ENCODE measurements at regions not wholly inside any gene's neighbourhood (a gene's known extent, or its start where the extent isn't known, plus 50 kb on each side); places are given as distances from the start of the nearest gene placed in this dataset.

DNA sequence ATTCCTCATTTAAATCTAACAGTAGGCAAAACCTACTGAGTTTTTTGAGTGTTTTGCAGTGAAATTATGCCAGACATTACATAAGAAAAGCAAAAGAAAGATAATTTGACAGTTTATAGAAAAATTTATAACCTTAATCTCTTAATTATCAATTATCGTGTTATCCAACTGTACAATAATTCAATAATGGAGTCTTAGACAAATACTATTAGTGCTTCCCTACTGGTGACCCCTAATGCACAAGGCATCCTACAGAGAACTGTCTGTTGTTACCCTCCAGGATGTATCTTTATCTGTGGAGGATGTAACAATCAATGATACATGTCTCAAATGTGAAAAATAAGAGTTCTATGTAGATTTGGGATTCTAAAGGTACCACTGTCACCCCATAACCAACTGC, 1687.6 kb downstream of the GRIK2 start:
- H2AFZ ChIP-seq (ENCODE audit: low read length), result no peak overlapping the region
- no peaks in the 10 kb centered on the region for H3K79me2 ChIP-seq (ENCODE audit: insufficient read depth, low read length)
- no peaks in the 10 kb centered on the region for H3K9me2 ChIP-seq (ENCODE audit: low read depth, low read length)
- H4K20me1 ChIP-seq (ENCODE audit: insufficient read depth, low read length), result no peaks in the 10 kb centered on the region
- H3K9ac ChIP-seq (ENCODE audit: low read length), result no peak overlapping the region
- no peaks in the 10 kb centered on the region for H3K27me3 ChIP-seq (ENCODE audit: insufficient read depth, low read length)
- H3K4me2 ChIP-seq (ENCODE audit: low read length), result no peak overlapping the region
- H3K4me1 ChIP-seq (ENCODE audit: insufficient read depth, low read length, severe bottlenecking), result peaks cover 37% of the 10 kb centered on the region
- no peak overlapping the region for H3K4me3 ChIP-seq (ENCODE audit: low read depth, low read length, poor library complexity, severe bottlenecking)
- H3K9me3 ChIP-seq (ENCODE audit: low read length), result no peaks in the 10 kb centered on the region
- H3K27ac ChIP-seq (ENCODE audit: low read depth, low read length, poor library complexity, severe bottlenecking), result peak overlapping the region; percentile 82
- no peaks in the 10 kb centered on the region for H3K36me3 ChIP-seq (ENCODE audit: insufficient read depth, low read length)
- H3F3A ChIP-seq (ENCODE audit: insufficient read depth, low read length), result no peaks in the 10 kb centered on the region
- TF ChIP-seq, protein P1, sequence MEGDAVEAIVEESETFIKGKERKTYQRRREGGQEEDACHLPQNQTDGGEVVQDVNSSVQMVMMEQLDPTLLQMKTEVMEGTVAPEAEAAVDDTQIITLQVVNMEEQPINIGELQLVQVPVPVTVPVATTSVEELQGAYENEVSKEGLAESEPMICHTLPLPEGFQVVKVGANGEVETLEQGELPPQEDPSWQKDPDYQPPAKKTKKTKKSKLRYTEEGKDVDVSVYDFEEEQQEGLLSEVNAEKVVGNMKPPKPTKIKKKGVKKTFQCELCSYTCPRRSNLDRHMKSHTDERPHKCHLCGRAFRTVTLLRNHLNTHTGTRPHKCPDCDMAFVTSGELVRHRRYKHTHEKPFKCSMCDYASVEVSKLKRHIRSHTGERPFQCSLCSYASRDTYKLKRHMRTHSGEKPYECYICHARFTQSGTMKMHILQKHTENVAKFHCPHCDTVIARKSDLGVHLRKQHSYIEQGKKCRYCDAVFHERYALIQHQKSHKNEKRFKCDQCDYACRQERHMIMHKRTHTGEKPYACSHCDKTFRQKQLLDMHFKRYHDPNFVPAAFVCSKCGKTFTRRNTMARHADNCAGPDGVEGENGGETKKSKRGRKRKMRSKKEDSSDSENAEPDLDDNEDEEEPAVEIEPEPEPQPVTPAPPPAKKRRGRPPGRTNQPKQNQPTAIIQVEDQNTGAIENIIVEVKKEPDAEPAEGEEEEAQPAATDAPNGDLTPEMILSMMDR (IDR thresholded peaks at IDR 0.05; ENCODE audit: low read length), result no peak
- TF ChIP-seq EZH2 (IDR thresholded peaks at IDR 0.05; ENCODE audit: borderline replicate concordance, low read length), result no peak

DNA sequence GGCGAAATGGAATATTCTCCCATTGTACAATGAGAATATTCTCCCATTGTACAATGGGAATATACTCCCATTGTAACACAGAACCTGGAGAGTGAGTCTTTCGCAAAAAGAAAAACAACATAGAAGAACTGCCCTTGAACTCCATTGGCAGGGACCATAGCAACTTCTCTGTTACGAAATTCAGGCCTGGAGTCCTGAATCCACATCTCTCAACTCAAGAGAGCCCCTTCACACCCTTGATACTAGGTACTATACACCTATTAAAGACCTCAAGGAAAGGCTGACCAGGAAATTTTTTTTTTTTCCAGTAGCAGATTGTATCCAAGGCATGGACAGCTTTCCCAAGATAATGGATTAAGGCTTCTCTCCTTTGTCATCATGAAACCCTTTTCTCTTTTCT, 1687.0 kb downstream of the GRIK2 start:
- Histone ChIP-seq H3K4me1 (ENCODE audit: insufficient read depth, low read length, severe bottlenecking) (peaks cover 37% of the 10 kb centered on the region), H3F3A (ENCODE audit: insufficient read depth, low read length) (no peaks in the 10 kb centered on the region), H3K9me3 (ENCODE audit: low read length) (no peaks in the 10 kb centered on the region), H4K20me1 (ENCODE audit: insufficient read depth, low read length) (no peaks in the 10 kb centered on the region), H3K4me2 (ENCODE audit: low read length) (no peak overlapping the region), H3K4me3 (ENCODE audit: low read depth, low read length, poor library complexity, severe bottlenecking) (no peak overlapping the region), H3K9me2 (ENCODE audit: low read depth, low read length) (no peaks in the 10 kb centered on the region), H3K27ac (ENCODE audit: low read depth, low read length, poor library complexity, severe bottlenecking) (peak overlapping the region; percentile 82), H3K9ac (ENCODE audit: low read length) (no peak overlapping the region), H3K27me3 (ENCODE audit: insufficient read depth, low read length) (no peaks in the 10 kb centered on the region), H3K79me2 (ENCODE audit: insufficient read depth, low read length) (no peaks in the 10 kb centered on the region), H2AFZ (ENCODE audit: low read length) (no peak overlapping the region), H3K36me3 (ENCODE audit: insufficient read depth, low read length) (no peaks in the 10 kb centered on the region)
- TF ChIP-seq, protein P1 (IDR thresholded peaks at IDR 0.05; ENCODE audit: low read length), result no peak
- no peak for TF ChIP-seq EZH2 (IDR thresholded peaks at IDR 0.05; ENCODE audit: borderline replicate concordance, low read length)

DNA sequence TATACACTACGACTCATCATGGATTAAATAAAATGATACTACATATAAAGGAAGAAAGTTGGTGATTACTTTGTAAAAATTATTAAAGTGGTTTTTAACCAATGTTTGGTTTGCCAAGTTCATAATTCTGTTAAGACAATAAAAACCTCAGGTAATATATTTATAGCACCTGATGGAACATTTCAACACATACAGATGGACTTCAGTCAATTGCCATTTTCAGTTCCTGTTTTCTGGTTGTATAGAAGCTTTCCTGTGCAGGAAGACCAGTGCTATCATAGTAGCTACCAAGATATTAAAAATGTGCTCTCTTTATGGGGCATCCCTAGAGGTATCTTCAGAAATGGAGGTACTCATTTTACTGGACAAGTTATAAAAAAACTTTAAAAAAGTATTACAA, 1686.4 kb downstream of the GRIK2 start:
- no peak for TF ChIP-seq EZH2 (IDR thresholded peaks at IDR 0.05; ENCODE audit: borderline replicate concordance, low read length)
- TF ChIP-seq, protein P1 (IDR thresholded peaks at IDR 0.05; ENCODE audit: low read length), result no peak
- H3K4me2 ChIP-seq (ENCODE audit: low read length), result peak overlapping the region; percentile 37; the same call in 1 of the 2 replicates
- no peaks in the 10 kb centered on the region for H3K36me3 ChIP-seq (ENCODE audit: insufficient read depth, low read length)
- H3K79me2 ChIP-seq (ENCODE audit: insufficient read depth, low read length), result no peaks in the 10 kb centered on the region
- no peaks in the 10 kb centered on the region for H4K20me1 ChIP-seq (ENCODE audit: insufficient read depth, low read length)
- no peaks in the 10 kb centered on the region for H3F3A ChIP-seq (ENCODE audit: insufficient read depth, low read length)
- no peaks in the 10 kb centered on the region for H3K9me3 ChIP-seq (ENCODE audit: low read length)
- no peaks in the 10 kb centered on the region for H3K27me3 ChIP-seq (ENCODE audit: insufficient read depth, low read length)
- no peak overlapping the region for H3K4me3 ChIP-seq (ENCODE audit: low read depth, low read length, poor library complexity, severe bottlenecking)
- no peak overlapping the region for H2AFZ ChIP-seq (ENCODE audit: low read length)
- no peak overlapping the region for H3K9ac ChIP-seq (ENCODE audit: low read length)
- H3K9me2 ChIP-seq (ENCODE audit: low read depth, low read length), result no peaks in the 10 kb centered on the region
- peaks cover 37% of the 10 kb centered on the region for H3K4me1 ChIP-seq (ENCODE audit: insufficient read depth, low read length, severe bottlenecking)
- H3K27ac ChIP-seq (ENCODE audit: low read depth, low read length, poor library complexity, severe bottlenecking), result peak overlapping the region; percentile 82

All from OCI-LY1 (cell line).